ENCODE measurements at regions not wholly inside any gene's neighbourhood (a gene's known extent, or its start where the extent isn't known, plus 50 kb on each side); places are given as distances from the start of the nearest gene placed in this dataset.

GRCh38 chr14:96633096-96633495 is 130.9 kb downstream of the PAPOLA start:
- TF ChIP-seq CTCF (IDR thresholded peaks at IDR 0.05; ENCODE audit: poor library complexity): no peak
- no peak for TF ChIP-seq EZH2 (IDR thresholded peaks at IDR 0.05; ENCODE audit: borderline replicate concordance)

All from hepatocyte (in vitro differentiated cells).